Osteoblast (primary cell): ENCODE measurements at regions not wholly inside any gene's neighbourhood (a gene's known extent, or its start where the extent isn't known, plus 50 kb on each side); places are given as distances from the start of the nearest gene placed in this dataset.

Experiments used
- DNase-seq: peaks from one replicate; pipeline ENCODE4 v3.0.0; 2011; ENCODE audit warnings: low spot score, mixed read lengths; ENCODE audit not compliant: insufficient read length; ENCODE audit errors: missing footprints
- H2AFZ ChIP-seq: 2 replicates; pipeline ENCODE4 v1.6.0; 2011; ENCODE audit warnings: mild to moderate bottlenecking, low read length
- H3K27ac ChIP-seq: 2 replicates; pipeline ENCODE4 v1.5.1; 2011; ENCODE audit warnings: mild to moderate bottlenecking, low read depth, low read length, moderate library complexity
- H3K27me3 ChIP-seq: 2 replicates; pipeline ENCODE4 v1.6.0; 2012; ENCODE audit warnings: mild to moderate bottlenecking, control low read depth, inconsistent platforms, low read length, moderate library complexity; ENCODE audit not compliant: insufficient read depth
- H3K36me3 ChIP-seq: 2 replicates; pipeline ENCODE4 v1.5.1; 2011; ENCODE audit warnings: mild to moderate bottlenecking, low read length, control low read depth, moderate library complexity; ENCODE audit not compliant: insufficient read depth
- H3K4me1 ChIP-seq: 2 replicates; pipeline ENCODE4 v1.5.1; 2011; ENCODE audit warnings: mild to moderate bottlenecking, low read length, control low read depth, moderate library complexity; ENCODE audit not compliant: insufficient read depth
- H3K4me2 ChIP-seq: 2 replicates; pipeline ENCODE4 v1.6.0; 2011; ENCODE audit warnings: mild to moderate bottlenecking, low read length; ENCODE audit not compliant: insufficient read depth
- H3K4me3 ChIP-seq: fragments of 200-600 bp; sonication (generic); 3 replicates; pipeline ENCODE4 v1.5.1; 2012; ENCODE audit warnings: mild to moderate bottlenecking, low read length, inconsistent platforms; ENCODE audit not compliant: insufficient read depth
- H3K79me2 ChIP-seq: 2 replicates; pipeline ENCODE4 v1.6.0; 2012; ENCODE audit warnings: mild to moderate bottlenecking, low read length, control low read depth, inconsistent platforms; ENCODE audit not compliant: insufficient read depth
- H3K9me3 ChIP-seq: 2 replicates; pipeline ENCODE4 v1.5.1; 2011; ENCODE audit warnings: low read depth, low read length, control low read depth
- H4K20me1 ChIP-seq: 2 replicates; pipeline ENCODE4 v1.6.0; 2012; ENCODE audit warnings: mild to moderate bottlenecking, low read length, control low read depth; ENCODE audit not compliant: insufficient read depth
- TF ChIP-seq, protein P1 (sequence below): IDR thresholded peaks from 2 replicates; pipeline ENCODE4 v1.5.1; 2011; ENCODE audit warnings: mild to moderate bottlenecking, low read depth, low read length, moderate library complexity; ENCODE audit errors: extremely low read depth

DNA sequence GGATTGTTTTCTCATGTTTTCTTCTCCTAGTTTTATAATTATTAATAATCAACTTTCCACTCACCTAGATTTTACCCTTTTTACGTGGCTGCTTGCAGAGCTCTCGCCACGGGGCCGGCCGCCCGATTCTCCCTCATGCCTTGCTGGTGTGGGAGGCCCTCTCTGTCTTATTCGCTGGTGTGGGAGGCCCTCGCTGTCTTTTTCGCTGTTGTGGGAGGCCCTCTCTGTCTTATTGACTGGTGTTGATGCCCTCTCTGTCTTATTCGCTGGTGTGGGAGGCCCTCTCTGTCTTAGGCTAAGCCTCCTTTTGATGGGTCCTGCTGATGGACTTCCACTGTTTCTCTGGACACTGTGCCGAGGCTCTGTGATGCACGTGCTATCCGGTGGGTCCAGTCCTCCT, 161.3 kb upstream of the IRX2 start:
- no peaks in the 10 kb centered on the region for H3K9me3 ChIP-seq
- no peak overlapping the region for H3K4me3 ChIP-seq
- no peaks in the 10 kb centered on the region for H3K36me3 ChIP-seq
- no peaks in the 10 kb centered on the region for H4K20me1 ChIP-seq
- no peak overlapping the region for H2AFZ ChIP-seq
- H3K4me2 ChIP-seq = no peak overlapping the region
- TF ChIP-seq, protein P1, sequence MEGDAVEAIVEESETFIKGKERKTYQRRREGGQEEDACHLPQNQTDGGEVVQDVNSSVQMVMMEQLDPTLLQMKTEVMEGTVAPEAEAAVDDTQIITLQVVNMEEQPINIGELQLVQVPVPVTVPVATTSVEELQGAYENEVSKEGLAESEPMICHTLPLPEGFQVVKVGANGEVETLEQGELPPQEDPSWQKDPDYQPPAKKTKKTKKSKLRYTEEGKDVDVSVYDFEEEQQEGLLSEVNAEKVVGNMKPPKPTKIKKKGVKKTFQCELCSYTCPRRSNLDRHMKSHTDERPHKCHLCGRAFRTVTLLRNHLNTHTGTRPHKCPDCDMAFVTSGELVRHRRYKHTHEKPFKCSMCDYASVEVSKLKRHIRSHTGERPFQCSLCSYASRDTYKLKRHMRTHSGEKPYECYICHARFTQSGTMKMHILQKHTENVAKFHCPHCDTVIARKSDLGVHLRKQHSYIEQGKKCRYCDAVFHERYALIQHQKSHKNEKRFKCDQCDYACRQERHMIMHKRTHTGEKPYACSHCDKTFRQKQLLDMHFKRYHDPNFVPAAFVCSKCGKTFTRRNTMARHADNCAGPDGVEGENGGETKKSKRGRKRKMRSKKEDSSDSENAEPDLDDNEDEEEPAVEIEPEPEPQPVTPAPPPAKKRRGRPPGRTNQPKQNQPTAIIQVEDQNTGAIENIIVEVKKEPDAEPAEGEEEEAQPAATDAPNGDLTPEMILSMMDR = no peak
- no peak overlapping the region for H3K27ac ChIP-seq
- peak; percentile 30 for DNase-seq
- H3K27me3 ChIP-seq = no peaks in the 10 kb centered on the region
- no peaks in the 10 kb centered on the region for H3K79me2 ChIP-seq
- H3K4me1 ChIP-seq = no peaks in the 10 kb centered on the region

DNA sequence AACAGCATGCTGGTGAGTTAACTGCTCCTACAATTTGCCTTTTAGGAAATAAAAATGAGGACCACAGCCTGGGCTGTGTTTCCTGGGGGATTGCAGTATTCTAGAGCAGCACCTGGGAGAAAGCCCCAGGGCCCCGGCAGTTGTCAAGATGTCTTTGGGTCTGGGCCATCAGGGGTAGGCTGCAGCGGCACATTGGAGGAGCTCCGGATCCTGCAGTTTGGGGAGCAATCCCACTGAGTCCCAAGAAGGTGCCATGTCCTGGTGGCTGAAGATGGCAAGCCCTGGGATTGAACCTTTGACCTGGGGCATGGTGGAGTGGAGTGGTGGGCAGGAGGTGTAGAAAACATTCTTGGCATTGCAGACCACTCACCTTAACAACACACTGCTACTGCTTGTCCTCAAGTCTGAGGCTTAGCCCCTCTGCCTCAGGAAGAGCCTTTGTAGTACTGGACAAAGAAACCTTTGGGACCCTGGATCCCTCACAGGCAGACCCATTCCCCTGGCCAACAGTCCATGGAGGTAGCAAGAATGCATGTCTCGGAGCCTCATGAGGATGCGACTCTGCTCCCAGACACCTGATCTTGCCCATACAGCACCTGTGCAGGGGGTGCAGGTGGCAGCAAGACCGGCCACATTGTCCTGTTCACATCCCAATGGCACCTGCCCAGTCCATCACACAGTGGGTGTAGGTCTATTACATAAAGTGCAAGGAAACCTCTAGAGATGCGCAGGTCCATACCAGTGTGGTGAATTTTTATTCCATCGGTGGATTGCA, 159.1 kb upstream of the IRX2 start:
- H2AFZ ChIP-seq = no peak overlapping the region
- H3K36me3 ChIP-seq = no peaks in the 10 kb centered on the region
- H4K20me1 ChIP-seq = no peaks in the 10 kb centered on the region
- H3K4me2 ChIP-seq = no peak overlapping the region
- no peaks in the 10 kb centered on the region for H3K4me1 ChIP-seq
- TF ChIP-seq, protein P1 = no peak
- peak; percentile 18 for DNase-seq
- no peaks in the 10 kb centered on the region for H3K27me3 ChIP-seq
- no peaks in the 10 kb centered on the region for H3K9me3 ChIP-seq
- no peaks in the 10 kb centered on the region for H3K79me2 ChIP-seq
- H3K27ac ChIP-seq = no peak overlapping the region
- H3K4me3 ChIP-seq = no peak overlapping the region

DNA sequence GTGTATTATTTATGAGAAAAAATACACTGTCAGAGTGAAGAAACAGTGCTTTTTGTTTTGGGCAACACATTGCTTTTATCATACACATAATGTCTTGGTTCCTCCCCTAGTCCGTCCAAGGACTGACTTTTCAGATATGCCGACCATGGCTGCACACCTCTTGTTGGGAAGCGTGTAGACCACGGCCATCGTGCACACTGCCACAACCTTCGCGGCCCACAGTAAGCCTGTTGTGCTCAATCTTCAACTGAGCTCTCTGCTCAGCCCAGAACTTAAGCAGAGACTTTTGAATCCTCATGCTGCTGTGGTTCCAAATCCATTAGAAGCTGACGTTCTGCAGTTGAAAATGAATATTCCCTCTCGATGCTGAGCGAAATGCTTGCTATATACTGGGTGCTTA, 157.6 kb upstream of the IRX2 start:
- H3K4me2 ChIP-seq = no peak overlapping the region
- no peak overlapping the region for H3K4me3 ChIP-seq
- H3K79me2 ChIP-seq = no peaks in the 10 kb centered on the region
- H3K4me1 ChIP-seq = no peaks in the 10 kb centered on the region
- no peaks in the 10 kb centered on the region for H4K20me1 ChIP-seq
- TF ChIP-seq, protein P1 = no peak
- DNase-seq = no peak
- no peak overlapping the region for H2AFZ ChIP-seq
- H3K27me3 ChIP-seq = no peaks in the 10 kb centered on the region
- H3K36me3 ChIP-seq = no peaks in the 10 kb centered on the region
- H3K27ac ChIP-seq = no peak overlapping the region
- H3K9me3 ChIP-seq = no peaks in the 10 kb centered on the region

DNA sequence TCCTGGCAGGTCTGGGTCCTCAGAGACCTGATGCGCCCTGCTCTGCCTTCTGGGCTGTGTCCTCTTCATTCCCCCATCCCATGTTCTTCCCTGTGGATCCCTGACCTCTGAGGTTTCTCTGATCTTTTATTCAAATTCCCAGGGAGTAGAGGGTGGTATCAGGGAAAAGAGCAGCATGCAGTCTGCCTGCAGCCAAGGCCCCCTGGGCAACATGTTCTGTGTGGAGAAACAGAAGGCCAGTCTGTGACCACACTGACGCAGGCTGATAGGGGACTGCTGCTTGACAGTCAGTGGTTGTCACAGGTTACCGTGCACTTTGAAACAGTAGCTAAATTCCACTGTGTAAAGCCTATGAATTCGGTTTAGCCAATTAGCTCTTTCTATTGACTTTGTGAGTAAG, 156.6 kb upstream of the IRX2 start:
- Histone ChIP-seq H3K27me3 (no peaks in the 10 kb centered on the region), H3K36me3 (no peaks in the 10 kb centered on the region), H2AFZ (no peak overlapping the region), H3K4me3 (no peak overlapping the region), H3K27ac (no peak overlapping the region), H3K9me3 (no peaks in the 10 kb centered on the region), H4K20me1 (no peaks in the 10 kb centered on the region), H3K79me2 (no peaks in the 10 kb centered on the region), H3K4me2 (no peak overlapping the region), H3K4me1 (no peaks in the 10 kb centered on the region)
- TF ChIP-seq, protein P1 = no peak
- peak; percentile 38 for DNase-seq
